ENCODE measurements at regions not wholly inside any gene's neighbourhood (a gene's known extent, or its start where the extent isn't known, plus 50 kb on each side); places are given as distances from the start of the nearest gene placed in this dataset.

DNA sequence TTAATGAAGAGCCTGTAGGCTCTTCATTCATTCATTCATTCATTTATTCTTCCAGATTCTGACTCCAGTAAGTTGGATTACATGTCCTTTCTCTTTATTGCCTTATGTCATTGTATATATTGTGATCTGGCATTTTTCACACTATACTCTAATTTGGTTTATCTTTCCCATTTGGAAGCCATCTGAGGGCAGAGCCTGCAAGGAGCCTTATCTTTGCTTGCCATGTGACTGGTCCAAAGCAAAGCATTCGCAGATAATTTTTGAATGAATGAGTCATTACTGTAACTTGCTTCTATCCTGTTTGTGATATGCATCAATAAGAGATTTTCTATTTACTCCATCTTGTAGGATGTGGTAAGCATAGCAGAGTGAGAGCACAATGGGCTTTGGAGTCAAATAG lies 108.4 kb upstream of the DAB1 start:
- TF ChIP-seq, protein P1, sequence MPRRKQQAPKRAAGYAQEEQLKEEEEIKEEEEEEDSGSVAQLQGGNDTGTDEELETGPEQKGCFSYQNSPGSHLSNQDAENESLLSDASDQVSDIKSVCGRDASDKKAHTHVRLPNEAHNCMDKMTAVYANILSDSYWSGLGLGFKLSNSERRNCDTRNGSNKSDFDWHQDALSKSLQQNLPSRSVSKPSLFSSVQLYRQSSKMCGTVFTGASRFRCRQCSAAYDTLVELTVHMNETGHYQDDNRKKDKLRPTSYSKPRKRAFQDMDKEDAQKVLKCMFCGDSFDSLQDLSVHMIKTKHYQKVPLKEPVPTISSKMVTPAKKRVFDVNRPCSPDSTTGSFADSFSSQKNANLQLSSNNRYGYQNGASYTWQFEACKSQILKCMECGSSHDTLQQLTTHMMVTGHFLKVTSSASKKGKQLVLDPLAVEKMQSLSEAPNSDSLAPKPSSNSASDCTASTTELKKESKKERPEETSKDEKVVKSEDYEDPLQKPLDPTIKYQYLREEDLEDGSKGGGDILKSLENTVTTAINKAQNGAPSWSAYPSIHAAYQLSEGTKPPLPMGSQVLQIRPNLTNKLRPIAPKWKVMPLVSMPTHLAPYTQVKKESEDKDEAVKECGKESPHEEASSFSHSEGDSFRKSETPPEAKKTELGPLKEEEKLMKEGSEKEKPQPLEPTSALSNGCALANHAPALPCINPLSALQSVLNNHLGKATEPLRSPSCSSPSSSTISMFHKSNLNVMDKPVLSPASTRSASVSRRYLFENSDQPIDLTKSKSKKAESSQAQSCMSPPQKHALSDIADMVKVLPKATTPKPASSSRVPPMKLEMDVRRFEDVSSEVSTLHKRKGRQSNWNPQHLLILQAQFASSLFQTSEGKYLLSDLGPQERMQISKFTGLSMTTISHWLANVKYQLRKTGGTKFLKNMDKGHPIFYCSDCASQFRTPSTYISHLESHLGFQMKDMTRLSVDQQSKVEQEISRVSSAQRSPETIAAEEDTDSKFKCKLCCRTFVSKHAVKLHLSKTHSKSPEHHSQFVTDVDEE (CRISPR knock-in tag; IDR thresholded peaks at IDR 0.05), result no peak
- TF ChIP-seq ZFP3 (CRISPR knock-in tag; IDR thresholded peaks at IDR 0.05), result no peak
- no peak for TF ChIP-seq ZFP30 (CRISPR knock-in tag; IDR thresholded peaks at IDR 0.05)
- TF ChIP-seq ZNF565 (CRISPR knock-in tag; conservative IDR thresholded peaks at IDR 0.05; ENCODE audit: low read depth), result no peak
